HK-2 (cell line): ENCODE measurements at regions not wholly inside any gene's neighbourhood (a gene's known extent, or its start where the extent isn't known, plus 50 kb on each side); places are given as distances from the start of the nearest gene placed in this dataset.

ENCODE experiments used
- DNase-seq: peaks from one replicate; pipeline ENCODE4 v3.0.0-alpha.2; 2018; ENCODE audit not compliant: unreplicated experiment

DNA sequence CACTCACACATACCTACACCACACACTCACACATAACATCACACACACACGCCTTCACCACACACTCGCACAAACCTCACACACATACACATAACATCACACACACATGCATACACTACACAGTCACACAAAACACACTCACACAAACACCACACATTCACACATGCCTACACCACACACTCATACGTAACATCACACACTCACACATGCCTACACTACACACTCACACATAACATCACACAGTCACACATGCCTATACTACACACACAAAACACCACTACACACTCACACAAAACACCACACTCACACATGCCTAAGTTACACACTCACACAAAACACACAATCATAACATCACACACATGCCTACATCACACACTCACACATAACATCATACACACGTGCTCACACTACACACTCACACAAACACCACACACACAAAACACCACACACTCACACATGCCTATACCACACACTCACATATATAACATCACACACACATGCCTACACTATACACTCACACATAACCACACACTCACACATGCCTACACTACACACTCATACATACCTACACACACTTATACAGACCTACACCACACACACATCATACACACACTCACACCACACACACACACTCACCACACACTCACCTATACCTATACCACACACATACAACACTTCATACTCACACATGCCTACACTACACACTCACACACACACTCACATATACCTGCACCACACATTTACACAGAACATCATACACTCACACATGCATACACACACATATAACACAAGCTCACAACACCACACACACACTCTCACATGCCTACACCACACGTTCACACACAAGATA, 383.5 kb downstream of the C6orf118 start:
- no peak for DNase-seq

DNA sequence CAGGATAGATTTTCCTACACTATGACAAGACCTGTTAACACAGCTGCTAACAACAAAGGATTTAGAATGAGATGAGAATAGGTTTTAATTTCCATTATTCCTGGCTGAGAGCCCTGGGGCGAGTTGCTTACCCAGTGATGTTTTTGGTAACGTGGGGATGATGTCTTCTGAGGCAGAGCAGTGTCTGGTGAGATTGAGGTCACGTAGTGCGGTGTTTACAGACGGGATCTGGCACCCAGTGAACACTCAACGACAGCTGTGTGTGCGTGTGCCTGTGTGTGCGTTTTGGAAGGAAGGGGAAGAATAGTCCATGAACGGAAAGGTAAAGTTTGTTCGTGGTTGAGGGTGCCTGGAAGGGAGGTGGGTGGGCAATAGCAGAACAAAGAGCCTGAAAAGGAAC, 384.7 kb downstream of the C6orf118 start:
- no peak for DNase-seq

- no peak for DNase-seq
Observed at GRCh38 chr6:164917211-164917610, 392.2 kb downstream of the C6orf118 start.

DNA sequence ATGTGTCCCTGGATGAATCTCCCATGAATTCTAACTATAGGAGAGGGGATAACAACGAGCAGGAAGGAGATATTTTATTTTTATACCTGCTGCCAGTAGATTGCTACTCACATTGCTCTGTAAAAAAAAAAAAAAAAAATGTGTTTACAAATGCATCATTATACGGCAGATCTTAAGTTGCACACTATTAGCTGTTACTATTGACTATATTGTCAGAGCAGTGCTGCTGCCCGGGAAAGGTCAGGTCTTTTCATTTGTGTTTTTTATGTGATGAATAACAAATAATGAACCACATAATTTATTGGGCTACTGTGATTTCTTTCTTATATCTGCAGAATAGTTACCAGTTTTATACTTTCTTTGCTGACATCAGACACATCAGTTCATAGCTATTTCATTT, 393.3 kb downstream of the C6orf118 start:
- DNase-seq: no peak

GRCh38 chr6:164911873-164912580, 397.4 kb downstream of the C6orf118 start:
- no peak for DNase-seq

DNA sequence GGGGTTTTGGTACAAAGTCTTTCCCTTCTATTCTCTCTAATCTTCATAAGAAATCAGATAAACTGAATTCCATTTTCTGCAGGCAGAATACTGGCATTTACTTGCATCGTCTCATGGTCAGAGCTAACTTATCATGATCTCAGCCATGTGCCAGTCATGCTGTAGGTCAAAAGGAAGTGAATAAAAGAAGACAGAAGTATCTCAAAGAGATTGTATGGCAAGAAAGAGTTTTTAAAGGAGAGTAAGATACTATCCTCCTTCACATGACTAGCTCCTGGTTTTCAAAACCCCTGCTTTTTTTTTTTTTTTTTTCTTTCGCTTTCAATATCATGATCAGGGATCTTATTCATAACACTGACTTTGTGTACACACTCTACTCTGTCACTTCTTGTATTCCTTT, 398.3 kb downstream of the C6orf118 start:
- DNase-seq: no peak

GRCh38 chr6:164906766-164907165, 402.6 kb downstream of the C6orf118 start:
- no peak for DNase-seq

DNA sequence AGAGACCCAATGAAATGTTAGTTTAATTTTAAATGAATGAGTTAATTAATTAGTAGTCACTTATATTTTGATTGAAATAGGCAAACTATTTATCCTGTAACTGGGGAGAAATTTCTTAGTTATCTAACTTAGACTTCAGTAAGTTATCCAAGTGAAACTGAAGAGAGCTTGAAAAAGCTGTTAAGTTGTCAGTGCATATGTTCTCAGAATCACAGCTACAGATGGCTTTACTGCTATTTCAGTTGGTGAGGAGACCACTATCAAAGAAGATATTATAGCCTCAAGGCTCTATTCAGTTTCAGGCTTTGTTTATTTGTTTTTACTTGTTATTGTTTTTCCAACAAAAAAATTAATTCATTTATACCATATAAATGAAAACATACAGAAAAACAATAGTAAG, 404.1 kb downstream of the C6orf118 start:
- no peak for DNase-seq

GRCh38 chr6:164898412-164898811, 411.0 kb downstream of the C6orf118 start:
- DNase-seq: no peak

- DNase-seq: no peak
Observed at GRCh38 chr6:164897523-164898235, 411.7 kb downstream of the C6orf118 start.

GRCh38 chr6:164889980-164890379, 419.4 kb downstream of the C6orf118 start:
- DNase-seq: no peak

DNA sequence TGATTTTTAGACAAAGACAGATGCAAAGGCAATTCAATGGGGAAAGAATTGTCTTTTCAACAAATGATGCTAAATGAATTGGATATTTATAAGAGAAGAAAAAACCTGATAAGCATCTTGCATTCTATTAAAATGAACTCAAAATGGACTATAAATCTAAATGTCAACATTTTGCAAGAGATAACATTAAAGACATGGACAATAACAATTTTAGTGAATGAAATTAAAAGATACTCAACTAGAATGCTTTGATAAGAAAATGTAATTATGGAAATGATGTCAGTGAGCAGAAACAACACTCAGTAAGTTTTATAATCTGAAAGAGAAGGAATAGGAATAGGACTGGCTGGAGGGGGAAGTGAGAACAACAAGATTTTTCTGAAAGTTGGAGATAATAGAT, 421.7 kb downstream of the C6orf118 start:
- DNase-seq: no peak

DNA sequence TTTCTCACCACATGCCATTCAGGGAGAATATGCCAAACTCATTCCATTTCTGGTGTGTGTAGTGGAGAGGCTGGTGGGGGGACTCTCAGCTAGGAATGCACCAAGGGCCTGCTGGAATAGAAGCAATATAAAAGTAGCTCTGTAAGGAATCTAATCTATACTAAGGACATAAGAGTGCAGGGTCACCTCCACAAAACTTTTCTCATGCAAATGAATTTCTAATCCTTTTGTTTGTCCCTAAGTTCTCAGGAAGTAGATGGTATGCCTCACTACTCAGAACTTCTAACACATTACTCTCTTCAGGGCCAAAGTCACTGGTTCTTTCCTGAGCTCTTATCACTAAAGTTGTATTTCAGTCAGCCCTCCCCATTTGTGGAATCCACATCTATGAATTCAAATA, 427.2 kb downstream of the C6orf118 start:
- DNase-seq: no peak

- no peak for DNase-seq
Observed at GRCh38 chr6:164871783-164872182, 437.6 kb downstream of the C6orf118 start.

DNA sequence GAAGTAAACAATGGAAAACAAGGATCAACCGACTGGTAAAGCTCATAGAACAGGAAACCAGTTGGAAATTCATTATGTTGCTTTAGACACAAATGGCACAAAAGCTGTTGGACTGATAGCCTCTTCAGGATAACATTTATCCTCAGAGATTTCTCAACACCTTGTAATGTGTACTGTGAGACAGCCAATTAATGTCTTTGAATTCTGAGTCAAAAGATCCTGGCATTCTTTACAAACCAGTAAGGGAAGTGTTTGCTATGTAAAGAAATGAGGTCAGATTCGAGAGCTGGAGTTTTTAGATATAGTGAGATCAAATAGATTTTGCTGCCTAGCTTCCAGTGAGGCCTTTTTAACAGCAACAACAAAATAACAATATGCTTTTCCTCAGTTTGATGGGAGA, 439.2 kb downstream of the C6orf118 start:
- DNase-seq: no peak

- DNase-seq: no peak
Observed at GRCh38 chr6:164861967-164862366, 447.4 kb downstream of the C6orf118 start.

DNA sequence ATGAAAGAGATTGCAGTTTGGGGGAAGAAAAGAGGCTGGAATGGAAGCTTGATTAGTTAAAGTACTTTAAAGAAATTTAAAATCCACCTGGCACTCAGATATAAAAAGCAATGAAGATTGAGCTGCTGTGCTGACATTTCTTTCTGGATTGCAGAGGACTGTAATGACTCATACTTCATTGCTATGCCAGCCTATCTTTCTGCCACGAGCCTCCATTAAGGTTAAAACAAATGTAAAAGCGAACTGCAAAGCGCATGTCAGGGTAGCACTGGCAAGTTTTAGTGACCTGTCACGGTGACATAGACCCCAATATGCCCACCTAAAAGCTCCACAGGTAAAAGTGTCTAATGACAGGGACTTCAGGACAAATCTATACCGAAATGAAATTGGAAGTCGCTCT, 449.6 kb downstream of the C6orf118 start:
- DNase-seq: no peak

DNA sequence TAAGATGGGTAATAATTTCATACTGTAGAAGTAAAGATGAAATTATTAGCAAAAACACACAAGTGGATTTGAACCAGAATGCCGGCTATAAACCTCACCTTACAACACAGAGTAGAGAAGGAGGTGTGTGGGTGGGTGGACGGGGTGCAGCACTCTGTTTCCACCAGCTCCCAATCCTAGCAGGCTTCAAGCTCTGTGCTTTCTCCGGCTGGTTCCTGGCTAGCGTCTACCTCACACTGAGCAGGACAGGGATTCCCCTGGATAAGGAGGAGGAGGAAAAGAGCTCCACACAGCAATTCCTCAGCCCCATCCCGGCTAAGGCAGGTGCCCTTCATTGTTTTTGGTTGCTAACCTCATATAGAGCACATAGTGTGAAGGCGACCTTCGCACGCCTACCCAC, 453.3 kb downstream of the C6orf118 start:
- DNase-seq: no peak

- no peak for DNase-seq
Observed at GRCh38 chr6:164855281-164855680, 454.1 kb downstream of the C6orf118 start.

DNA sequence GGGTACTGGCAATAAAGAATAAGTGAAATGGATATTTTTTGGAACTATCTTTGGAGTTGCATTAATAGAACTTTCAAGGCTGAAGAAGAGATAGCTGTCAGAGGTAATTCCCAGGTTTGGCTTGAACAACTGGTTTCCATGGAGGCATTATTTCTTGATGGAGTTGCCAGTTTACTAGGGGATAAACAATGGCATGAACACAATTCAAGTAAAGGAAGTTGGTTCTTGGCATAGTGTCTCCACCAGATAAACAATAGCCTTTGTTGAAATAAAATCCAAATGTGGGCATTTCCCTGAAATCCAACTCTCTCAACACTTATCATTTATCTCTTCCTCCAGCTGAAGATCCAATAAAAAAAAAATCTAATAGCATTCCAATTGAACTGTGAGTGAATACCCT, 454.9 kb downstream of the C6orf118 start:
- DNase-seq: no peak

- no peak for DNase-seq
Observed at GRCh38 chr6:164845773-164846172, 463.6 kb downstream of the C6orf118 start.

DNA sequence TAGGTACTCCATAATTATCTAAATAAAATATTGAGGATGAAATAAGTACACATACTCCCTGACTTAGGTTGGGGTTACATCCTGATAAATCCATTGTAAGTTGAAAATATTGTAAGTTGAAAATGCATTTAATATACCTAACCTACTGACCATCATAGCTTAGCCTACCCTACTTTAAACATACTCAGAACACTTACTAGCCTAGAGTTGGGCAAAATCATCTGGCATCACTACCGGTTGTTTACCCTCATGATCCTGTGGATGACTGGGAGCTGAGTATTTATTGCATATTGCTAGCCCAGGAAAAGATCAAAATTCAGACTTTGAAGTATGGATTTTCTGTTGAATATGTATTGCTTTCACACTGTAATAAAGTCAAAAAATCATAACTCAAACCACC, 467.3 kb downstream of the C6orf118 start:
- DNase-seq: no peak
